Esophagus (tissue), 2 donors: ENCODE measurements at regions not wholly inside any gene's neighbourhood (a gene's known extent, or its start where the extent isn't known, plus 50 kb on each side); places are given as distances from the start of the nearest gene placed in this dataset.

ENCODE experiments used
- H3K27ac ChIP-seq, 2 donors: one replicate each; pipeline ENCODE4 v1.5.1; 2013; ENCODE audit warnings: low read depth in 2 of 2, mild to moderate bottlenecking in 2 of 2, inconsistent platforms in 1 of 2, low read length in 1 of 2, moderate library complexity in 1 of 2
- H3K27me3 ChIP-seq, 2 donors: one replicate each; pipeline ENCODE4 v1.6.1; 2013; ENCODE audit warnings: low read length in 2 of 2, control low read depth in 1 of 2, mild to moderate bottlenecking in 1 of 2; ENCODE audit not compliant: insufficient read depth in 2 of 2, control insufficient read depth in 1 of 2
- H3K36me3 ChIP-seq, 2 donors: one replicate each; pipeline ENCODE4 v1.6.1; 2013; ENCODE audit warnings: low read length in 1 of 2; ENCODE audit not compliant: control insufficient read depth in 2 of 2, insufficient read depth in 2 of 2
- H3K4me1 ChIP-seq, 2 donors: one replicate each; pipeline ENCODE4 v1.6.1; 2013; ENCODE audit warnings: low read length in 1 of 2; ENCODE audit not compliant: control insufficient read depth in 2 of 2, insufficient read depth in 2 of 2
- H3K4me3 ChIP-seq, 2 donors: one replicate each; pipeline ENCODE4 v1.5.1; 2013; ENCODE audit warnings: low read length in 2 of 2, mild to moderate bottlenecking in 2 of 2, low read depth in 1 of 2, moderate library complexity in 1 of 2
- H3K9me3 ChIP-seq, 2 donors: one replicate each; pipeline ENCODE4 v1.6.1; 2013; ENCODE audit warnings: mild to moderate bottlenecking in 2 of 2, low read depth in 1 of 2, low read length in 1 of 2, moderate library complexity in 1 of 2; ENCODE audit not compliant: control insufficient read depth in 2 of 2, insufficient read depth in 1 of 2
- WGBS, 2 donors: extraction: QIAGEN DNeasy Blood & Tissue Kit; methylation state at CpG; one replicate each; pipeline ENCODE4 v1.1.7; 2013; 5-methylcytosine and 5-hydroxymethylcytosine counted together
- donor health status: healthy with polysubstance abuse.
- donor health status: Bipolar disorder and iron deficiency.

GRCh38 chr11:109023036-109023435 lies 358.2 kb downstream of the DDX10 start:
- WGBS, 2 donors = 87 to 88% methylated on average over 2 of the region's 2 CpGs

GRCh38 chr11:109026891-109027489 lies 362.1 kb downstream of the DDX10 start:
- Histone ChIP-seq H3K27ac (no peak overlapping the region), H3K9me3 (no peaks in the 10 kb centered on the region), H3K4me1 (no peaks in the 10 kb centered on the region), H3K4me3 (no peak overlapping the region), H3K36me3 (no peaks in the 10 kb centered on the region), H3K27me3 (no peaks in the 10 kb centered on the region)
- WGBS, 2 donors = 33 to 49% methylated on average over 1 of the region's 1 CpG

More at GRCh38 chr11:109023036-109023435, 358.2 kb downstream of the DDX10 start:
- Histone ChIP-seq H3K9me3 (no peaks in the 10 kb centered on the region), H3K36me3 (no peaks in the 10 kb centered on the region), H3K4me3 (no peak overlapping the region), H3K27ac (no peak overlapping the region), H3K27me3 (no peaks in the 10 kb centered on the region), H3K4me1 (no peaks in the 10 kb centered on the region)

- H3K4me3 ChIP-seq = no peak overlapping the region
- no peaks in the 10 kb centered on the region for H3K36me3 ChIP-seq
- no peaks in the 10 kb centered on the region for H3K27me3 ChIP-seq
- H3K27ac ChIP-seq = no peak overlapping the region
- H3K4me1 ChIP-seq = no peaks in the 10 kb centered on the region
- 54 to 61% methylated on average over 2 of the region's 2 CpGs for WGBS, 2 donors
- H3K9me3 ChIP-seq = no peaks in the 10 kb centered on the region
Measured at GRCh38 chr11:109027851-109028250, 363.0 kb downstream of the DDX10 start.

GRCh38 chr11:109029927-109030326 lies 365.1 kb downstream of the DDX10 start:
- Histone ChIP-seq H3K36me3 (no peaks in the 10 kb centered on the region), H3K9me3 (no peaks in the 10 kb centered on the region), H3K27ac (no peak overlapping the region), H3K4me3 (no peak overlapping the region), H3K4me1 (no peaks in the 10 kb centered on the region), H3K27me3 (no peaks in the 10 kb centered on the region)
- 49 to 64% methylated on average over 5 of the region's 5 CpGs for WGBS, 2 donors

GRCh38 chr11:109033627-109034338 lies 368.9 kb downstream of the DDX10 start:
- no peaks in the 10 kb centered on the region for H3K36me3 ChIP-seq
- no peak overlapping the region for H3K27ac ChIP-seq
- WGBS, 2 donors = 64 to 66% methylated on average over 2 of the region's 2 CpGs

GRCh38 chr11:109034339-109034696 lies 369.4 kb downstream of the DDX10 start:
- Histone ChIP-seq H3K27me3 (no peaks in the 10 kb centered on the region), H3K36me3 (no peaks in the 10 kb centered on the region), H3K4me1 (peaks cover 0 to 3% of the 10 kb centered on the region in 2 donors), H3K27ac (no peak overlapping the region), H3K4me3 (no peak overlapping the region), H3K9me3 (no peaks in the 10 kb centered on the region)
- WGBS, 2 donors = 93 to 97% methylated on average over 1 of the region's 1 CpG

More at GRCh38 chr11:109033627-109034338, 368.9 kb downstream of the DDX10 start:
- H3K4me3 ChIP-seq = no peak overlapping the region
- H3K27me3 ChIP-seq = no peaks in the 10 kb centered on the region
- no peaks in the 10 kb centered on the region for H3K9me3 ChIP-seq
- H3K4me1 ChIP-seq = peaks cover 0 to 2% of the 10 kb centered on the region in 2 donors

GRCh38 chr11:109035284-109035683 lies 370.4 kb downstream of the DDX10 start:
- Histone ChIP-seq H3K9me3 (no peaks in the 10 kb centered on the region), H3K27ac (no peak overlapping the region), H3K36me3 (no peaks in the 10 kb centered on the region), H3K27me3 (no peaks in the 10 kb centered on the region), H3K4me1 (peaks cover 0 to 3% of the 10 kb centered on the region in 2 donors), H3K4me3 (no peak overlapping the region)
- WGBS, 2 donors = 95 to 97% methylated on average over 1 of the region's 1 CpG

- Histone ChIP-seq H3K4me3 (no peak overlapping the region), H3K27me3 (no peaks in the 10 kb centered on the region), H3K27ac (no peak overlapping the region), H3K9me3 (no peaks in the 10 kb centered on the region), H3K36me3 (no peaks in the 10 kb centered on the region), H3K4me1 (peaks cover 0 to 3% of the 10 kb centered on the region in 2 donors)
- 67 to 72% methylated on average over 2 of the region's 2 CpGs for WGBS, 2 donors
Measured at GRCh38 chr11:109036011-109036410, 371.1 kb downstream of the DDX10 start.

GRCh38 chr11:109037856-109038780 lies 373.2 kb downstream of the DDX10 start:
- Histone ChIP-seq H3K27me3 (no peaks in the 10 kb centered on the region), H3K9me3 (no peaks in the 10 kb centered on the region), H3K27ac (no peak overlapping the region), H3K4me1 (peaks cover 0 to 3% of the 10 kb centered on the region in 2 donors), H3K36me3 (no peaks in the 10 kb centered on the region), H3K4me3 (no peak overlapping the region)
- WGBS, 2 donors = 28 to 52% methylated on average over 3 of the region's 3 CpGs
